Type B pancreatic cell (in vitro differentiated cells): ENCODE measurements at regions not wholly inside any gene's neighbourhood (a gene's known extent, or its start where the extent isn't known, plus 50 kb on each side); places are given as distances from the start of the nearest gene placed in this dataset.
"Not testable (repeated sequence)": the region's sequence is repeated elsewhere in the genome, so short reads cannot be mapped to it uniquely, and the experiment has no call there.

Source experiments
- DNase-seq: peaks from one replicate; pipeline ENCODE4 v3.0.0; 2021; ENCODE audit warnings: mixed read lengths; ENCODE audit not compliant: unreplicated experiment; ENCODE audit errors: extremely low spot score
- H3K27ac Mint-ChIP-seq: 2 replicates; pipeline ENCODE4 v1.8.0; 2021; ENCODE audit warnings: mild to moderate bottlenecking, mixed read lengths
- H3K27me3 Mint-ChIP-seq: 2 replicates; pipeline ENCODE4 v1.8.0; 2021; ENCODE audit warnings: mixed read lengths
- H3K36me3 Mint-ChIP-seq: 2 replicates; pipeline ENCODE4 v1.8.0; 2021; ENCODE audit warnings: mixed read lengths
- H3K4me1 Mint-ChIP-seq: one replicate; pipeline ENCODE4 v1.8.0; 2021; ENCODE audit warnings: mixed read lengths; ENCODE audit not compliant: unreplicated experiment
- H3K4me3 Mint-ChIP-seq: 2 replicates; pipeline ENCODE4 v1.8.0; 2021; ENCODE audit warnings: mild to moderate bottlenecking, mixed read lengths
- H3K9me3 Mint-ChIP-seq: 2 replicates; pipeline ENCODE4 v1.8.0; 2021; ENCODE audit warnings: mixed read lengths
- CTCF ChIP-seq: fragments of 200-600 bp; sonication (generic); conservative IDR thresholded peaks from 2 replicates; pipeline ENCODE4 v1.5.0; 2021; ENCODE audit warnings: antibody characterized with exemption, mild to moderate bottlenecking

GRCh38 chr3:88732186-88732585, 375.2 kb upstream of the EPHA3 start:
- Mint-ChIP-seq H3K36me3 (no peaks in the 10 kb centered on the region), H3K9me3 (no peaks in the 10 kb centered on the region), H3K27ac (no peak overlapping the region), H3K4me3 (no peak overlapping the region), H3K4me1 (no peaks in the 10 kb centered on the region), H3K27me3 (no peaks in the 10 kb centered on the region)
- TF ChIP-seq CTCF, result no peak
- DNase-seq, result no peak

GRCh38 chr3:88742106-88742505, 365.3 kb upstream of the EPHA3 start:
- H3K4me3 Mint-ChIP-seq, result no peak overlapping the region
- no peak for TF ChIP-seq CTCF
- H3K27ac Mint-ChIP-seq, result no peak overlapping the region
- H3K27me3 Mint-ChIP-seq, result no peaks in the 10 kb centered on the region
- no peaks in the 10 kb centered on the region for H3K9me3 Mint-ChIP-seq
- no peaks in the 10 kb centered on the region for H3K36me3 Mint-ChIP-seq
- no peak for DNase-seq
- H3K4me1 Mint-ChIP-seq, result no peaks in the 10 kb centered on the region

- Mint-ChIP-seq H3K4me1 (no peaks in the 10 kb centered on the region), H3K4me3 (no peak overlapping the region), H3K9me3 (no peaks in the 10 kb centered on the region), H3K27ac (no peak overlapping the region), H3K36me3 (no peaks in the 10 kb centered on the region), H3K27me3 (no peaks in the 10 kb centered on the region)
- no peak for DNase-seq
- TF ChIP-seq CTCF, result no peak
These were observed 364.5 kb upstream of the EPHA3 start for GRCh38 chr3:88742674-88743507.

GRCh38 chr3:88744896-88745295, 362.5 kb upstream of the EPHA3 start:
- Mint-ChIP-seq H3K27me3 (no peaks in the 10 kb centered on the region), H3K9me3 (no peaks in the 10 kb centered on the region), H3K4me1 (no peaks in the 10 kb centered on the region), H3K27ac (no peak overlapping the region), H3K36me3 (no peaks in the 10 kb centered on the region), H3K4me3 (no peak overlapping the region)
- no peak for DNase-seq
- no peak for TF ChIP-seq CTCF

- H3K4me1 Mint-ChIP-seq, H3K9me3 Mint-ChIP-seq, H3K27me3 Mint-ChIP-seq, H3K36me3 Mint-ChIP-seq, H3K4me3 Mint-ChIP-seq, DNase-seq, H3K27ac Mint-ChIP-seq: not testable (repeated sequence)
These were observed 360.3 kb upstream of the EPHA3 start for GRCh38 chr3:88747145-88747544.

GRCh38 chr3:88758676-88759075, 348.7 kb upstream of the EPHA3 start:
- DNase-seq, result no peak
- H3K36me3 Mint-ChIP-seq, result no peaks in the 10 kb centered on the region
- no peaks in the 10 kb centered on the region for H3K27me3 Mint-ChIP-seq
- no peaks in the 10 kb centered on the region for H3K4me1 Mint-ChIP-seq
- TF ChIP-seq CTCF, result no peak
- H3K27ac Mint-ChIP-seq, result no peak overlapping the region
- H3K4me3 Mint-ChIP-seq, result no peak overlapping the region
- H3K9me3 Mint-ChIP-seq, result no peaks in the 10 kb centered on the region
